Left renal pelvis (tissue), 4 donors: ENCODE measurements at regions not wholly inside any gene's neighbourhood (a gene's known extent, or its start where the extent isn't known, plus 50 kb on each side); places are given as distances from the start of the nearest gene placed in this dataset.
A peak's percentile ranks its signal among the peaks of the same experiment; 100 is the strongest.

ENCODE experiments used
- DNase-seq, 4 donors: peaks; one replicate each; pipeline ENCODE4 v3.0.0-alpha.2; 2013; ENCODE audit warnings: low read depth in 4 of 4, low spot score in 3 of 4

GRCh38 chr5:124289641-124290311 lies 456.7 kb downstream of the ZNF608 start:
- peak in 2 of 4 donors; percentile 12 to 56 for DNase-seq

GRCh38 chr5:124289130-124289529 lies 457.3 kb downstream of the ZNF608 start:
- DNase-seq: no peak

GRCh38 chr5:124287813-124288212 lies 458.6 kb downstream of the ZNF608 start:
- no peak for DNase-seq

GRCh38 chr5:124285733-124286132 lies 460.7 kb downstream of the ZNF608 start:
- DNase-seq: no peak

- no peak for DNase-seq
These were observed 461.4 kb downstream of the ZNF608 start for GRCh38 chr5:124285071-124285470.

- DNase-seq: no peak
These were observed 463.4 kb downstream of the ZNF608 start for GRCh38 chr5:124283031-124283430.

- DNase-seq: no peak
These were observed 466.4 kb downstream of the ZNF608 start for GRCh38 chr5:124280079-124280478.

GRCh38 chr5:124279146-124279876 lies 467.1 kb downstream of the ZNF608 start:
- DNase-seq: no peak

GRCh38 chr5:124278636-124279035 lies 467.8 kb downstream of the ZNF608 start:
- no peak for DNase-seq

GRCh38 chr5:124277767-124278545 lies 468.5 kb downstream of the ZNF608 start:
- DNase-seq: no peak

- DNase-seq: no peak
These were observed 470.3 kb downstream of the ZNF608 start for GRCh38 chr5:124276166-124276565.

- no peak for DNase-seq
These were observed 471.5 kb downstream of the ZNF608 start for GRCh38 chr5:124274949-124275348.

GRCh38 chr5:124264499-124264898 lies 481.9 kb downstream of the ZNF608 start:
- no peak for DNase-seq

GRCh38 chr5:124263680-124264491 lies 482.6 kb downstream of the ZNF608 start:
- peak in 1 of 4 donors; percentile 8 for DNase-seq

- no peak for DNase-seq
These were observed 483.4 kb downstream of the ZNF608 start for GRCh38 chr5:124262991-124263571.

GRCh38 chr5:124262470-124262869 lies 484.0 kb downstream of the ZNF608 start:
- no peak for DNase-seq

GRCh38 chr5:124261848-124262247 lies 484.6 kb downstream of the ZNF608 start:
- no peak for DNase-seq

GRCh38 chr5:124260921-124261515 lies 485.4 kb downstream of the ZNF608 start:
- no peak for DNase-seq

- no peak for DNase-seq
These were observed 487.4 kb downstream of the ZNF608 start for GRCh38 chr5:124259017-124259416.

GRCh38 chr5:124257048-124257447 lies 489.4 kb downstream of the ZNF608 start:
- no peak for DNase-seq
